Endothelial cell (in vitro differentiated cells): ENCODE measurements at regions not wholly inside any gene's neighbourhood (a gene's known extent, or its start where the extent isn't known, plus 50 kb on each side); places are given as distances from the start of the nearest gene placed in this dataset.

Experiments used
- DNase-seq: peaks from one replicate; pipeline ENCODE4 v3.0.0; 2021; ENCODE audit warnings: low spot score
- H3K27ac Mint-ChIP-seq: one replicate; pipeline ENCODE4 v1.8.0; 2021; ENCODE audit warnings: mixed read lengths, inconsistent platforms; ENCODE audit not compliant: unreplicated experiment
- H3K27me3 Mint-ChIP-seq: one replicate; pipeline ENCODE4 v1.8.0; 2021; ENCODE audit warnings: mild to moderate bottlenecking, moderate library complexity, mixed read lengths, inconsistent platforms; ENCODE audit not compliant: unreplicated experiment
- H3K36me3 Mint-ChIP-seq: one replicate; pipeline ENCODE4 v1.8.0; 2021; ENCODE audit warnings: mild to moderate bottlenecking, low read depth, mixed read lengths, inconsistent platforms; ENCODE audit not compliant: unreplicated experiment
- H3K4me1 Mint-ChIP-seq: one replicate; pipeline ENCODE4 v1.8.0; 2021; ENCODE audit warnings: mild to moderate bottlenecking, mixed read lengths, inconsistent platforms; ENCODE audit not compliant: unreplicated experiment
- H3K4me3 Mint-ChIP-seq: one replicate; pipeline ENCODE4 v1.8.0; 2021; ENCODE audit warnings: mild to moderate bottlenecking, mixed read lengths, inconsistent platforms; ENCODE audit not compliant: unreplicated experiment
- H3K9me3 Mint-ChIP-seq: one replicate; pipeline ENCODE4 v1.8.0; 2021; ENCODE audit warnings: mixed read lengths, inconsistent platforms; ENCODE audit not compliant: unreplicated experiment
- CTCF ChIP-seq: fragments of 200-600 bp; sonication (generic); IDR thresholded peaks from one replicate; pipeline ENCODE4 v1.5.0; 2021; ENCODE audit warnings: antibody characterized with exemption; ENCODE audit not compliant: unreplicated experiment

DNA sequence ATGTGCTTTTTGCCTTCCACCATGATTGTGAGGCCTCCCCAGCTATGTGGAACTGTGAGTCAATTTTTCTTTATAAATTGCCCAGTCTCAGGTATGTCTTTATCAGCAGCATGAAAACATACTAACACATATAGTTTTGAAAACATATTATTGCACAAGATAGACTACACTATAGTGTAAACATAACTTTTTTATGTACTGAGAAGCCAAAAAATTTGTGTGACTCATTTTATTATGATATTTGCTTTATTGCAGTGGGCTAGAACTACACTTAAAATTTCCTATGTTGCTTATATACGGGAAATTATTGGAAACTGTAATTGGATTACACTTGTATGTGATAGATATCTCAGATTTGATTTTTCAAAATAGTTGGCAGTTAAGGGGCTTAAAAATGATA lies 885.5 kb upstream of the FBXO33 start:
- no peak for DNase-seq
- no peaks in the 10 kb centered on the region for H3K4me1 Mint-ChIP-seq
- H3K27ac Mint-ChIP-seq = no peak overlapping the region

DNA sequence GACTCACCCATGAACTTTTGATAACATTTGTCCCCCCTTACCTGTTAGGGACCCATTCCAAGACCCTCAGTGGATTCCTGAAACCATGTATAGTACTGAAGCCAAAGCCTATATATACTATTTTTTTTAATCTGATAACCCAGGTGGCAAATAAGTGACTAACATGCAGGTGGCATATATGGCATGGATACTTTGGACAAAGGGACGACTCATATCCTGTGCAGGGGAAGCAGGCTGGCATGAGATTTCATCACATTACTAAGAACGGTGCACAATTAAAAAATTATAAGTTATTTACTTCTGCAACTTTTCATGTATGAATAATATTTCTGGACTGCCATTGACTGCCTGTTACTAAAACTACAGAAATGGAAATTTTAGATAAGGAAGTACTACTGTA lies 880.1 kb upstream of the FBXO33 start:
- no peaks in the 10 kb centered on the region for H3K36me3 Mint-ChIP-seq
- no peak for TF ChIP-seq CTCF
- H3K9me3 Mint-ChIP-seq = no peaks in the 10 kb centered on the region
- H3K4me3 Mint-ChIP-seq = no peak overlapping the region
- H3K27me3 Mint-ChIP-seq = no peaks in the 10 kb centered on the region
- no peaks in the 10 kb centered on the region for H3K4me1 Mint-ChIP-seq
- H3K27ac Mint-ChIP-seq = no peak overlapping the region
- DNase-seq = no peak

More for the DNA sequence above, 885.5 kb upstream of the FBXO33 start:
- Mint-ChIP-seq H3K27me3 (peaks cover 5% of the 10 kb centered on the region), H3K36me3 (no peaks in the 10 kb centered on the region), H3K4me3 (no peak overlapping the region), H3K9me3 (no peaks in the 10 kb centered on the region)
- TF ChIP-seq CTCF = no peak

DNA sequence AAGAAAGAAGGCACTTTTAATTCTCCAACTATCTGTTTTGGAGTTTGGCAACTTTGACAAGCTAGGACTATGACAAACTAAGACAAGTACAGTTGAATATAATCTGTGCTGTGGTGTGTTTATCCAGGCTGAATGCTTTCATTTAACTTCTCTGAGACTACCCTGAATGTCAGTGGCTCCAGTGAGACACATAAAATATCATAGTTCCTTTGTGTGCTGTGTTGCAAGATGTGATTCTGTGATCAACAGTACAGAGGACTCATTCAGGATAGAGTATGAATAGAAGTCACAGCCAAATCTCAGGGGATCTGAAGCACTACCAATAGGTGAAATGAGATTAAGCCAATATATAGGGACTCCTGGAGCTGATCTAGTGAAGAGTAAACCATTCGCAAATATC lies 876.9 kb upstream of the FBXO33 start:
- no peak for TF ChIP-seq CTCF
- DNase-seq = no peak
- Mint-ChIP-seq H3K4me1 (no peaks in the 10 kb centered on the region), H3K27me3 (no peaks in the 10 kb centered on the region), H3K9me3 (no peaks in the 10 kb centered on the region), H3K27ac (no peak overlapping the region), H3K4me3 (no peak overlapping the region), H3K36me3 (no peaks in the 10 kb centered on the region)

- DNase-seq = no peak
- no peak for TF ChIP-seq CTCF
- Mint-ChIP-seq H3K27ac (peak overlapping the region; percentile 27), H3K4me1 (no peaks in the 10 kb centered on the region), H3K27me3 (no peaks in the 10 kb centered on the region), H3K4me3 (no peak overlapping the region), H3K36me3 (no peaks in the 10 kb centered on the region), H3K9me3 (no peaks in the 10 kb centered on the region)
Observed at GRCh38 chr14:40308240-40308639, 876.0 kb upstream of the FBXO33 start.

- Mint-ChIP-seq H3K4me3 (no peak overlapping the region), H3K27ac (no peak overlapping the region), H3K9me3 (no peaks in the 10 kb centered on the region), H3K36me3 (no peaks in the 10 kb centered on the region), H3K4me1 (no peaks in the 10 kb centered on the region), H3K27me3 (no peaks in the 10 kb centered on the region)
- DNase-seq = no peak
- no peak for TF ChIP-seq CTCF
Observed at GRCh38 chr14:40296821-40297220, 864.6 kb upstream of the FBXO33 start.
